Common myeloid progenitor, CD34-positive (primary cell): ENCODE measurements at regions not wholly inside any gene's neighbourhood (a gene's known extent, or its start where the extent isn't known, plus 50 kb on each side); places are given as distances from the start of the nearest gene placed in this dataset.

Experiments used
- CTCF ChIA-PET: fragments of 350-600 bp; sonication (Branson Sonifier 250); formaldehyde crosslinking; loops from one replicate; lab custom pipeline; 2021; ENCODE audit warnings: antibody characterized with exemption; lab: Charles Lee
- POLR2A ChIA-PET: fragments of 350-600 bp; sonication (Branson Sonifier 250); formaldehyde crosslinking; loops from one replicate; lab custom pipeline; 2021; ENCODE audit warnings: antibody characterized with exemption; lab: Charles Lee
- DNase-seq, 3 donors: peaks; one replicate each; pipeline versions ENCODE4 v3.0.0 to v3.0.0-alpha.2; 2013
- H3K27ac ChIP-seq, 2 experiments: 1 replicate in 1 of 2; 2 replicates in 1 of 2; pipeline ENCODE4 v1.7.0; 2013; ENCODE audit warnings: inconsistent platforms in 2 of 2, low read length in 2 of 2, mild to moderate bottlenecking in 2 of 2, low read depth in 1 of 2, moderate library complexity in 1 of 2; ENCODE audit not compliant: severe bottlenecking in 2 of 2, insufficient read depth in 1 of 2, poor library complexity in 1 of 2
- H3K27me3 ChIP-seq, 5 experiments: replicated peaks in 2 of 5; 1 replicate in 3 of 5; 2 replicates in 2 of 5; pipeline versions ENCODE4 v1.6.1 to v1.7.0; 2013; ENCODE audit warnings: low read length in 4 of 5, mild to moderate bottlenecking in 2 of 5, moderate library complexity in 2 of 5, inconsistent platforms in 1 of 5; ENCODE audit not compliant: insufficient read depth in 5 of 5, control insufficient read depth in 4 of 5
- H3K36me3 ChIP-seq, 4 experiments: 1 replicate in 2 of 4; 2 replicates in 2 of 4; pipeline versions ENCODE4 v1.6.1 to v1.7.0; 2013; ENCODE audit warnings: low read length in 3 of 4, control low read depth in 1 of 4, mild to moderate bottlenecking in 1 of 4; ENCODE audit not compliant: control insufficient read depth in 4 of 4, insufficient read depth in 4 of 4
- H3K4me1 ChIP-seq, 4 experiments: 1 replicate in 3 of 4; 2 replicates in 1 of 4; pipeline versions ENCODE4 v1.6.1 to v1.7.1; 2013; ENCODE audit warnings: low read length in 3 of 4, mild to moderate bottlenecking in 3 of 4, control low read depth in 1 of 4, inconsistent platforms in 1 of 4, moderate library complexity in 1 of 4; ENCODE audit not compliant: control insufficient read depth in 4 of 4, insufficient read depth in 4 of 4; ENCODE audit errors: control extremely low read depth in 1 of 4
- H3K4me3 ChIP-seq, 7 experiments: 1 replicate in 4 of 7; 2 replicates in 3 of 7; pipeline versions ENCODE4 v1.5.1 to v1.7.0; 2013; ENCODE audit warnings: mild to moderate bottlenecking in 7 of 7, low read length in 6 of 7, moderate library complexity in 6 of 7, inconsistent platforms in 2 of 7, low read depth in 2 of 7, control low read depth in 1 of 7; ENCODE audit not compliant: insufficient read depth in 4 of 7, control insufficient read depth in 1 of 7; ENCODE audit errors: extremely low read depth in 1 of 7
- H3K9me3 ChIP-seq, 5 experiments: 1 replicate in 4 of 5; 2 replicates in 1 of 5; pipeline versions ENCODE4 v1.6.1 to v1.7.1; 2013; ENCODE audit warnings: low read length in 4 of 5, mild to moderate bottlenecking in 2 of 5, inconsistent platforms in 1 of 5, low read depth in 1 of 5, moderate library complexity in 1 of 5; ENCODE audit not compliant: control insufficient read depth in 4 of 5, insufficient read depth in 2 of 5; ENCODE audit errors: control extremely low read depth in 1 of 5
- WGBS: methylation state at CpG from one replicate; pipeline ENCODE4 v1.1.5; 2013; ENCODE audit not compliant: insufficient coverage; 5-methylcytosine and 5-hydroxymethylcytosine counted together

GRCh38 chr14:21995332-21995731, 321.7 kb upstream of the OR4E1 start:
- no peak overlapping the region for H3K4me3 ChIP-seq
- peaks cover 0 to 7% (median 3%) of the 10 kb centered on the region in 4 experiments for H3K4me1 ChIP-seq
- H3K27ac ChIP-seq: no peak overlapping the region
- CTCF ChIA-PET: interaction anchor here (0.9 to 11.1 kb wide), 4 partner anchors 12 to 30 kb away, joined by 3 to 108 read pairs (median 4); no protein-coding TSS in a partner anchor
- POLR2A ChIA-PET: no interaction called here
- H3K9me3 ChIP-seq: no peaks in the 10 kb centered on the region
- no peaks in the 10 kb centered on the region for H3K36me3 ChIP-seq
- no peak for DNase-seq
- no peaks in the 10 kb centered on the region for H3K27me3 ChIP-seq

- Histone ChIP-seq H3K36me3 (no peaks in the 10 kb centered on the region), H3K4me3 (no peak overlapping the region), H3K27me3 (no peaks in the 10 kb centered on the region), H3K4me1 (peaks cover 0 to 7% (median 3%) of the 10 kb centered on the region in 4 experiments), H3K27ac (no peak overlapping the region), H3K9me3 (no peaks in the 10 kb centered on the region)
- ChIA-PET POLR2A (no interaction called here), CTCF (interaction anchor here (0.6 to 11.1 kb wide), 6 partner anchors 8 to 47 kb away, joined by 3 to 108 read pairs (median 12); no protein-coding TSS in a partner anchor)
- no peak for DNase-seq
Observed at GRCh38 chr14:21993837-21994236, 320.2 kb upstream of the OR4E1 start.

GRCh38 chr14:21993070-21993469, 319.5 kb upstream of the OR4E1 start:
- Histone ChIP-seq H3K27ac (no peak overlapping the region), H3K9me3 (no peaks in the 10 kb centered on the region), H3K27me3 (no peaks in the 10 kb centered on the region), H3K4me1 (peaks cover 0 to 6% (median 3%) of the 10 kb centered on the region in 4 experiments), H3K36me3 (no peaks in the 10 kb centered on the region), H3K4me3 (no peak overlapping the region)
- no peak for DNase-seq
- CTCF ChIA-PET: interaction anchor here (1.3 to 11.1 kb wide), 9 partner anchors 10 to 81 kb away, joined by 4 to 108 read pairs (median 7); no protein-coding TSS in a partner anchor
- POLR2A ChIA-PET: no interaction called here
- WGBS: 96% methylated on average over 4 of the region's 5 CpGs

- POLR2A ChIA-PET: no interaction called here
- no peaks in the 10 kb centered on the region for H3K36me3 ChIP-seq
- H3K4me1 ChIP-seq: peaks cover 0 to 2% (median 0%) of the 10 kb centered on the region in 4 experiments
- no peaks in the 10 kb centered on the region for H3K27me3 ChIP-seq
- CTCF ChIA-PET: interaction anchor here (1.2 to 11.1 kb wide), 7 partner anchors 8 to 109 kb away, joined by 3 to 108 read pairs (median 9); no protein-coding TSS in a partner anchor
- peak in 2 of 3 donors; percentile 22 to 27 for DNase-seq
- no peaks in the 10 kb centered on the region for H3K9me3 ChIP-seq
- H3K4me3 ChIP-seq: no peak overlapping the region
- no peak overlapping the region for H3K27ac ChIP-seq
- WGBS: 25% methylated on average over 1 of the region's 2 CpGs
Observed at GRCh38 chr14:21991130-21991529, 317.5 kb upstream of the OR4E1 start.

- peaks cover 0 to 2% (median 0%) of the 10 kb centered on the region in 4 experiments for H3K4me1 ChIP-seq
- ChIA-PET POLR2A (no interaction called here), CTCF (interaction anchor here (0.7 to 11.1 kb wide), 8 partner anchors 9 to 110 kb away, joined by 3 to 108 read pairs (median 4); no protein-coding TSS in a partner anchor)
- WGBS: 20% methylated on average over 1 of the region's 2 CpGs
- no peaks in the 10 kb centered on the region for H3K36me3 ChIP-seq
- no peak overlapping the region for H3K4me3 ChIP-seq
- peak; percentile 18 to 46 (median 41) for DNase-seq
- H3K27me3 ChIP-seq: no peaks in the 10 kb centered on the region
- no peaks in the 10 kb centered on the region for H3K9me3 ChIP-seq
- H3K27ac ChIP-seq: no peak overlapping the region
Observed at GRCh38 chr14:21990116-21990515, 316.5 kb upstream of the OR4E1 start.

DNA sequence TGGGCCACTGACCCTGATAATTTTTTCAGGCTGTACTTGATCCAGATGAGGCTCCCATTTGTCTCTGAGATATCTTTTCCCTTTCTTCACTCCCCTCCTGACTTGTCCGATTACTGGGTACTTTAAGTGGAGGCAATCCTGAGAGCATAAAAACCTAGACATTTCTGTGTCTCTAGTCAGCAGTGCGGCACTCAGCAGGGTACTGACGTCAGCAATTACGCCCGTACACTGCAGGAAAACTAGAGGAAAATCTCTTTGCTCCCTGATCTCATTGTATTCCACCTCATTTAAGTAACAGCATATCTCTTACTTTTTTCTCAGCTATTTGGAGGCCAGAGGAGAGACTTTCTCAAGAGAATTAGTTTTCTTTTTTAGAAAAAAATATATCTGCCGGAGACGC, 315.5 kb upstream of the OR4E1 start:
- H3K9me3 ChIP-seq: no peaks in the 10 kb centered on the region
- no peak for DNase-seq
- H3K27me3 ChIP-seq: no peaks in the 10 kb centered on the region
- H3K4me3 ChIP-seq: no peak overlapping the region
- no peaks in the 10 kb centered on the region for H3K36me3 ChIP-seq
- H3K4me1 ChIP-seq: peaks cover 0 to 2% (median 0%) of the 10 kb centered on the region in 4 experiments
- no peak overlapping the region for H3K27ac ChIP-seq
- WGBS: 97% methylated on average over 6 of the region's 7 CpGs
- ChIA-PET POLR2A (no interaction called here), CTCF (interaction anchor here (0.8 to 11.1 kb wide), 7 partner anchors 8 to 68 kb away, joined by 3 to 108 read pairs (median 7); no protein-coding TSS in a partner anchor)

GRCh38 chr14:21988413-21988812, 314.8 kb upstream of the OR4E1 start:
- H3K27ac ChIP-seq: no peak overlapping the region
- no peaks in the 10 kb centered on the region for H3K27me3 ChIP-seq
- DNase-seq: no peak
- no CpG with 5 or more reads among the region's 1 CpG for WGBS
- H3K4me3 ChIP-seq: no peak overlapping the region
- POLR2A ChIA-PET: no interaction called here
- H3K4me1 ChIP-seq: peaks cover 0 to 2% (median 0%) of the 10 kb centered on the region in 4 experiments
- no peaks in the 10 kb centered on the region for H3K9me3 ChIP-seq
- CTCF ChIA-PET: interaction anchor here (0.6 to 11.1 kb wide), 10 partner anchors 9 to 1415 kb away, joined by 3 to 108 read pairs (median 6); no protein-coding TSS in a partner anchor
- H3K36me3 ChIP-seq: no peaks in the 10 kb centered on the region
